ENCODE measurements at regions not wholly inside any gene's neighbourhood (a gene's known extent, or its start where the extent isn't known, plus 50 kb on each side); places are given as distances from the start of the nearest gene placed in this dataset.

GRCh38 chr10:51023636-51024035 lies 50.7 kb upstream of the PRKG1 start:
- TF ChIP-seq CTCF (IDR thresholded peaks at IDR 0.05), result no peak
- no peak for TF ChIP-seq POLR2A (IDR thresholded peaks at IDR 0.05)

All from body of pancreas (tissue), 4 donors.